Fibroblast of skin of left biceps (primary cell): ENCODE measurements at regions not wholly inside any gene's neighbourhood (a gene's known extent, or its start where the extent isn't known, plus 50 kb on each side); places are given as distances from the start of the nearest gene placed in this dataset.

Source experiments
- DNase-seq, 2 experiments: peaks; one replicate each; pipeline ENCODE4 v3.0.0-alpha.2; 2013; ENCODE audit warnings: low read depth in 2 of 2

GRCh38 chr14:58947814-58948445, 240.5 kb upstream of the DAAM1 start:
- no peak for DNase-seq

GRCh38 chr14:58950555-58950954, 237.9 kb upstream of the DAAM1 start:
- DNase-seq, result no peak

- no peak for DNase-seq
Measured at GRCh38 chr14:58951143-58951542, 237.3 kb upstream of the DAAM1 start.

GRCh38 chr14:58954052-58954451, 234.4 kb upstream of the DAAM1 start:
- no peak for DNase-seq

DNA sequence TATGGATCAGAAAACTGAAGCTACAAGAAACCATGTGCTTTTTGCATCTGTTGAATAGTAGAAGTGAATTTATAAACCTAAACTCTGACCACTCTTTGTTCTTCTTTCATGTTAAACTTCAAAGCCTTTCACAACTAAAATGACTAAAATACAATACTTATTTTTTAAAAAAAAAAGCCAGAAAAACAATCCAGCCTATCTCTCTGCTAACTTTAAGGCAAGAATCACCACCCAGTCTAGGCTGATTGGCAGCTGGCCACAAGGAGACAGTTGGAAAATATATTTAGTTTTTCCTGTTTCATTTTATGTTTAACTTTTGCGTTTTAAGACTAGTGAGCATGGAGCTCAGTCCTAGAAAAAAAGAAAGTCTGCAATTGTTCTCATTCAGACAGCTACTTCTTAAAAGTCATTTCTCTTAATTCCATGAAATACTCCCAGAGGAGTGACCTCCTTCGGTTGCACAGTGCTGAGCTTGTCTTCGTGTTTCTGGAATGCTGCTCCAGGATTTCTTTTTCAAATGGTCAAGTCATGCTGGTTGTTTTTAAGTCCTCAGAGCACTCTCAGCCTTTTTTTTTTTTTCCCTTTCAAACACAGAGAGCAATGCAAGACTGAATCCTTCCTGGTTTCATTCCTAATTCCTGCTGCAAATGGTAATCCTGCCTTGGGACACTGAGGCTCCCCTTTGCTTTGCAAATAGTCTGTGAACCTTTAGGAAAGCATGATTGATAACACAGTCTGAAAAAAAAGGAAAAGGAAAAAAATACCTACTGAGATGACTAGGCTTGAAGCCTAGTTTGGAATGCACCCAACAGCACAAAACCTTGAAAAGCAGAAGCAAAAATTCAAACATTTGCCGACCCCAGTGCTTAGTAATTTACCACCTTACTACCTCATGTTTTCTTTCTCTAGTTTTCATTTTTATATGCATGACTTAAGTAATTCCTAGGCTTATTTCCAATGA, 233.3 kb upstream of the DAAM1 start:
- DNase-seq, result no peak

- DNase-seq, result no peak
Measured at GRCh38 chr14:58961045-58961731, 227.3 kb upstream of the DAAM1 start.

DNA sequence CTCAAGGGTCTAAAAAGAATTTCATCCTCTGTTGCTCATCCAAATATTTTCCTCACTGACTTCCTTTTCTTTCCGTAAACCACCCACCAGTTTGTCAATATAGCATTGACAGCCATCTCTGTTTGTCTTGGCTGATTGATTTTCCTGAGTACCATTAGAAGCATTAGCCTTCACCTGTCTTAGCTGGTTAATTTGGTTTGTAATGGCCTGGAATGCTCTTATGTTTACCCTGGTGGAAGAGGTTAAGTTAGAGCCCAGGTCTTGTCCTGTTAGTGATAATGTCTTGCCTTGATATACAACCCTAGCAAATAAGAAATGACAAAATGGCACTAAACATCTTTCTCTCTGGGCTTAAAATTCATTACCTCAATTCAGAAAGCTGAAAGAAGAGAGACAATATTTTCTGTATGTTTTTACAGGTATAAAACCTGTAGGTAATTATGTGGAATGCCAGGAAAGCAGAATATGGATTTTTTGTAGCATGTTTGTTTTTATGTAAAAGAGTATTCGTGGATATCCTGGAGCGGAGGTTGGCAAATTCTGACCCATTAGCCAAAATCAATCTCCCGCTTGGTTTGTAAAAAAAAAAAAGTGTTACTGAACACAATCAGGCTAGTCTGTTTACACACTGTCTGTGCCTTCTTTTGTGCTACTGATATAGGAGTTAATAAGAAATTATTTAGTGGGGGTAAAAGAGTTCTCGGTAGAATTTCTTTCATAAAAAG, 224.4 kb upstream of the DAAM1 start:
- no peak for DNase-seq

DNA sequence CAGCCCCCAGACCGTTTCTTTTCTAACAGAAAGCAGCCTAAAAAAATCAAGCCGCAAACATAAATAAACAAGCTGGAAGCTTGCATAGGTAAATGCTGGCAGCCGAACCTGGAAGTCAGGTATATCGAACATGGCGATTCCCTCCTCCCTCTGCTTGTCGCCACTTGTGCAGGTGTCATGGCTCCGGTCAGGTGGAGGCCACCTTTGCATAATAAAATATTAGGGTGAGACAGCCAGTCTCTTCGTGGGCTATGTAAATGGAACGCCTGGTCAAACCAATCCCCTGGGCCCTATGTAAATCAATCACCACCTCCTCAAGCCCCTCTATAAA, 223.9 kb upstream of the DAAM1 start:
- no peak for DNase-seq

DNA sequence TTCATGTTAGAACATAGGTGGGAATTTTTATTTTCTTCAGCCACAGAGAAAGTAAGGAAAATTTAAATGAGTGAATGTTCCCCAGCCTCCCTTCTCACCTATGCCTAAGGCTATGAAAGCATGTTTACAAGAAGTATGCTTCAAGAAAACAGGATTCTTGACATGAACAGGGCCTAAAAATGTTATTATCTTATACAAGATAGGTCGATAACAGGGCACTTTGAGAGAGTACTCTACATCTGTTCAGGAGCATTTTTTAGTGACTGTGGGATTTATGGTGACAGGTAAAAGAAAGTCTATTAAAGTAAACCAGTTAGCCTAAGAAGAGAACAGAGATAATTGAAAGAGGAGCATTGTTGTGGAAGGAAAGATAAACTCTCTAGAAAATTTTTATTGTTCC, 222.9 kb upstream of the DAAM1 start:
- no peak for DNase-seq

- no peak for DNase-seq
Measured at GRCh38 chr14:58966997-58967396, 221.5 kb upstream of the DAAM1 start.

DNA sequence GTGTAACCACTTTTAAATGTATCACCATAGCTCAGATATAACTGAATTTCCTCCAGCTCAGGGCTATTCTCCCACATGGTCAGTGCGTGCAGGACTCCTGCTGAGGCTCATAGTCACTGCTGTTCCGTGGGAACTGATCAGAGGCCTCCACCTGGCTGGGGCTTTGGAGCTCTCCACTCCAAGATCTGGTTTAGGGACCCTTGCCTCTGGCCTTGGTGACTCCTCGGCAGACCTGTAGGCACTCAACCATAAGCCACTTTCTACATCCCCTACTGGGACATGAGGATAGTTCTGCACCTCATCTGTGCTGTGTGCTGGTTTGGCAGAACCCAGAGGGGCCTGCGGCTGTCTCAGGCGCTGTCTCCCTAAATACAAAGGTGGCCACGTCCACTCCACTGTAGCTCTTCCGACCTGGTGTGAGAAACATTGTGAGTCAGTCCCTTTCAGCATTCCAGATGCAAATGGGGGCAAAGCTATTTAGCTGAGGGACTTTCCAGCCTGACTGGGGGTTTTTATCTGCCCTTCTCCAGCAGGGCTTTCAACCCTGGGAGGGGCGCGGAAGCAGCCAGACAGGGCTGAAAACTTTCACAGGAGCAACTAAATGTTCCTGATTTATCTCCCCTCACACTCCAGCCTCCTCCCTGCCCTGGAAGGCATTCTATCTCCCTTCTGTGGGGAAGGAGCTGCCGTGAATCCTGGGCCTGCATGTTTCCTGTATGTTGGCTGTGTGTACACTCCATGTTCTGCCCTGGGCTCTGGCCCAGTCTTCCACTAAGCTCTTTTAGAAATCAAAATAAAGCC, 218.3 kb upstream of the DAAM1 start:
- no peak for DNase-seq

- DNase-seq, result no peak
Measured at GRCh38 chr14:58972233-58973017, 216.0 kb upstream of the DAAM1 start.

GRCh38 chr14:58977366-58977765, 211.1 kb upstream of the DAAM1 start:
- DNase-seq, result no peak

DNA sequence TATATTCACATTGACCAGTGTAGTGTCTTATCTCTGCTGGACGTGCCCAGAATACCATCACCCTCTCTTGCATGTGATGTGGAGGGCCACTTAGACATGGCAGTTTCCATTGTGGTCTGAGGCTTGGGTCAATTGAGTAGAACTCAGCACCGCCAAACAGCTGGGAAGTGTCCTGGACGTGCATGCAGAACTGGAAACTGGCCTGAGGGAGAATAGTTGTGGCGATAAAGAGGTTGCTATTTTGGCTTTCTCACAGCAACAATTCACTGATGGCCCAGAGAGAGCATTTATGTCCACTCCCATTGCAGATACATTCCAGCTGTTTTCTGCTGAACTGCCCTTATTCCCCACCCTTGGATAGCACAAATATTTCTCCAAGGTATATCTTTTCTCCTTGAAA, 210.1 kb upstream of the DAAM1 start:
- DNase-seq, result no peak

DNA sequence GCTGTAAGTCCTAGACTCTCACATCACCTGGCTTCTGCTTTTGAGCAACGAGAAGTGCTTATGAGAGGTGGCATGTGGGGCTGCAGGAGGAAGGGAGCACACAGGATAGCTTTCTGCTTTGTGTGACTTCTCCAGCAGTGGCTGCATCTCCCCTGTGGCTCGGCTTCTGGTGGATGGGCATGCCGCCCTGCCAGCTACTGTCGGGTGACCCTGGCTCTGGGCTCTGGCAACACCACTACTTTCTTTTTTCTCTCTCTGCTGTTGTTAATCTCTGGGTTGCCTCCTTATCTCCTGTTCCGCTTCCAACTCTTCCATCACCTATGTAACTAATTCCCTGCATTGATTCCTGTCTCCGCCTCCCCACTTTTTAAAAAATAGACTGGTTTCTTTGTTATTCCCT, 209.1 kb upstream of the DAAM1 start:
- DNase-seq, result no peak

DNA sequence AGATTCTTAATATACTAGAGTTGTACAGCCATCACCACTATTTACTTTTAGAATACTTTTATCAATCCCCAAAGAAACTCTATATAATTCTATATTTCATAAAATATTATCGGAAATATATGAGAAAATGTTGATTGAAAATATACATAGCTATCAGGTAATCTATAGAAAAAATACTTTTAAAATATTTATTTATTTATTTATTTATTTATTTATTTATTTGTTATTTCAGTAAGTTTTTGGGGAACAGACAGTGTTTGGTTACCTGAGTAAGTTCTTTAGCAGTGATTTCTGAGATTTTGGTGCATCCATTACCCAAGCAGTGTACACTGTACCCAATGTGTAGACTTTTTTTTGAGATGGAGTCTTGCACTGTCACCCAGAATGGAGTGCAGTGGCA, 206.6 kb upstream of the DAAM1 start:
- no peak for DNase-seq

GRCh38 chr14:58985786-58986185, 202.7 kb upstream of the DAAM1 start:
- no peak for DNase-seq

DNA sequence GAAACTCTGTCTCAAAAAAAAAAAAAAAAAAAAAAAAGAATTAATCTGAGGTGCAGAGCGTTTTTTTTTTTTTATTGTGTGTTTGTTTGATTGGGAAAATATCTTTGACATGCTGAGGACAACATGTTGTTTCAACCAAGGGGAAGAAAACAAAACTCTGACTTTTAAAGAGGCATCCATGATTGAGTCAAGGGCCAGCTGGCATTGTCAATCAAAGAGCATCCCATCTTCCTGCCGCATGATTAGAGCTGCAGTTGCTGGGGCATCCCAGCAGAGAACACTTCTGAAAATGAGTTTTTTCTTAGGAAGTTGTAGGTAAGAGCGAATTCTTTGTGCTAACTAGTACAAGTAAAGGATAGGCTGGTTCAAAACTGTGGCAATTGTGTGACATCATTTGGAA, 200.9 kb upstream of the DAAM1 start:
- DNase-seq, result no peak

DNA sequence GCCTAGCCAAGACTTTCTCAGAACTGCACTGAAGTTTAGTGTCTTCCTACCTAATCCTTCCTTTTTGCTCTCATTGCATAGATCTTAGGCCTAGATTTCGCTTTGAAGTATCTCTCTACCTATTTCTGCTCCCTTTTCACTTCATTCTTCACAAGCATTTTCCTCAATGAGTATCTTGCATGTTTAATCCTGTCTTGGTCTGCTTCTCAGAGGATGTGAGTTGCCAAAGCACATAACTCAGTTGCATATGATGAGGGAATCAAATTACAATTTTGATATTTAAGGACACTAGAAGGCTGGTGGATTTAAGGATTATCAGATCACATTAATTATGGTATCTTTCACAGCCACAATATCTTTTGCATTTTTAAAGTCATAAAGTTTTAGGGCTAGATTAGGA, 195.5 kb upstream of the DAAM1 start:
- DNase-seq, result no peak

DNA sequence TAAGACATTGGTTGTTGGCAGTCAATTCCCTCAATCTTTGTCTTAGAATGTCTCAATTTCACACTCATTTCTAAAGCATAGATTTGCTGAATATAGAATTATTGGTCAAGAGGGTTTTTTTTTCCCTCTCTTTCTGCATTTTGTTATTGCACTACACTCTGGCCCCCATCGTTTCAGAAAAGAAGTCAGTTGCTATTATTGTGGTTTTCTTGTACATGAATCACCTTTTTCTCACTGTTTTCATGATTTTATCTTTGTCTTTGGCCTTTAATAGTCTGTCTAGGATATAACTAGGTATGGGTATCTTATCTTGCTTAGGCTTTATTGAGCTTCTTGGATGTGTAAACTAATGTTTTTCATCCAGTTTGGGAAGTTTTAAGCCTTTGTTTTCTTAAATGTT, 194.3 kb upstream of the DAAM1 start:
- DNase-seq, result no peak

DNA sequence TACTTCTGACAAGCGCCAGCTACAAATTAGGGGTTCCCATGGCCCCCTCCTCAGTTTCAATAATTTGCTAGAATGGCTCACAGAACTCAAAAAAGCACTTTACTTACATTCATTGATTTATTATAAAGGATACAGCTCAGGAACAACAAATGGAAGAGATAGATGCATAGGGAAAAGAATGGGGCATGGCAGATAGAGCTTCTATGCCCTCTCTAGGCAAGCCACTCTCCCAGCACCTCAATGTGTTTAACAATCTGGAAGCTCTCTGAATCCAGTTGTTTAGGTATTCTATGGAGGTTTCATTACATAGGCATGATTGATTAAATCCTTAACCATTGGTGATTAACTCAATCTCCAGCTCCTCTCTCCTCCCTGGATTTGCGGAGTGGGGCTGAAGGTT, 184.5 kb upstream of the DAAM1 start:
- DNase-seq, result no peak
